IMR-90 (cell line): ENCODE measurements at regions not wholly inside any gene's neighbourhood (a gene's known extent, or its start where the extent isn't known, plus 50 kb on each side); places are given as distances from the start of the nearest gene placed in this dataset.

Experiments used
- ATAC-seq: fragments of 200-7000 bp; cut with Tn5 transposase; 2 replicates; pipeline ENCODE4 v1.9.1; 2020; ENCODE audit warnings: low read depth, mild to moderate bottlenecking, moderate library complexity
- BruUV-seq: library from RNA; stranded (reverse); fragments of 400-500 nt; replicated peaks from 2 replicates; lab custom pipeline; 2021; lab: Mats Ljungman, UMichigan
- CTCF ChIA-PET: fragments of 300-600 bp; formaldehyde crosslinking; extraction: SDS; loops from one replicate; lab custom pipeline; 2021; ENCODE audit warnings: antibody characterized with exemption; lab: Yijun Ruan, JAX
- POLR2A ChIA-PET: fragments of 300-600 bp; sonication (Branson Sonifier 250); formaldehyde crosslinking; loops from one replicate; lab custom pipeline; 2022; ENCODE audit warnings: antibody characterized with exemption; ENCODE audit not compliant: unreplicated experiment; lab: Charles Lee
- DNase-seq: peaks from one replicate; pipeline ENCODE4 v3.0.0; 2013
- H2AFZ ChIP-seq: replicated peaks from 2 replicates; pipeline ENCODE3; 2013; ENCODE audit warnings: low read length, mild to moderate bottlenecking; ENCODE audit not compliant: poor library complexity
- H2AK5ac ChIP-seq: 2 replicates; pipeline ENCODE4 v1.6.1; 2013; ENCODE audit warnings: low read depth, low read length, inconsistent platforms
- H2AK9ac ChIP-seq: replicated peaks from 2 replicates; pipeline ENCODE3; 2013; ENCODE audit warnings: mild to moderate bottlenecking, low read depth, low read length, moderate library complexity; ENCODE audit not compliant: poor library complexity
- H2BK120ac ChIP-seq: 2 replicates; pipeline ENCODE4 v1.6.1; 2013; ENCODE audit warnings: low read depth, low read length, inconsistent platforms
- H2BK15ac ChIP-seq: 3 replicates; pipeline ENCODE4 v1.6.1; 2013; ENCODE audit warnings: low read depth, low read length, inconsistent platforms
- H2BK20ac ChIP-seq: 2 replicates; pipeline ENCODE4 v1.6.1; 2013; ENCODE audit warnings: low read depth, mild to moderate bottlenecking, inconsistent platforms, low read length, moderate library complexity
- H2BK5ac ChIP-seq: 2 replicates; pipeline ENCODE4 v1.6.1; 2013; ENCODE audit warnings: mild to moderate bottlenecking, low read depth, low read length, inconsistent platforms; ENCODE audit not compliant: poor library complexity, severe bottlenecking
- H3K14ac ChIP-seq: replicated peaks from 2 replicates; pipeline ENCODE4 v1.6.1; 2013; ENCODE audit warnings: low read depth, low read length, inconsistent platforms
- H3K18ac ChIP-seq: 2 replicates; pipeline ENCODE4 v1.6.1; 2013; ENCODE audit warnings: low read depth, low read length, control low read depth
- H3K23ac ChIP-seq: 2 replicates; pipeline ENCODE4 v1.6.1; 2013; ENCODE audit warnings: low read depth, low read length, inconsistent platforms
- H3K27ac ChIP-seq: 2 replicates; pipeline ENCODE4 v1.5.1; 2013; ENCODE audit warnings: mild to moderate bottlenecking, control low read depth, low read length; ENCODE audit not compliant: insufficient read depth
- H3K27me3 ChIP-seq: 2 replicates; pipeline ENCODE4 v1.6.1; 2013; ENCODE audit warnings: low read length; ENCODE audit not compliant: control insufficient read depth, insufficient read depth
- H3K36me3 ChIP-seq: 2 replicates; pipeline ENCODE4 v1.6.1; 2013; ENCODE audit warnings: low read length, mixed read lengths; ENCODE audit not compliant: control insufficient read depth, insufficient read depth
- H3K4ac ChIP-seq: 2 replicates; pipeline ENCODE4 v1.6.1; 2013; ENCODE audit warnings: low read depth, low read length, inconsistent platforms
- H3K4me1 ChIP-seq: 2 replicates; pipeline ENCODE4 v1.6.1; 2013; ENCODE audit warnings: low read length, mixed read lengths; ENCODE audit not compliant: control insufficient read depth, insufficient read depth
- H3K4me2 ChIP-seq: 2 replicates; pipeline ENCODE4 v1.6.1; 2013; ENCODE audit warnings: low read depth, mild to moderate bottlenecking, control low read depth, low read length, moderate library complexity
- H3K4me3 ChIP-seq: 2 replicates; pipeline ENCODE4 v1.5.1; 2013; ENCODE audit warnings: low read depth, mild to moderate bottlenecking, control low read depth, low read length, moderate library complexity; ENCODE audit not compliant: insufficient read depth
- H3K56ac ChIP-seq: 2 replicates; pipeline ENCODE4 v1.6.1; 2013; ENCODE audit warnings: low read length, inconsistent platforms; ENCODE audit not compliant: insufficient read depth; ENCODE audit errors: extremely low read depth
- H3K79me1 ChIP-seq, 2 experiments: 2 replicates each; pipeline ENCODE4 v1.6.1; 2013; ENCODE audit warnings: low read length in 2 of 2, inconsistent platforms in 1 of 2, low read depth in 1 of 2
- H3K9ac ChIP-seq: 2 replicates; pipeline ENCODE4 v1.6.1; 2013; ENCODE audit warnings: low read depth, low read length, control low read depth
- H3K9me1 ChIP-seq: 2 replicates; pipeline ENCODE4 v1.6.1; 2013; ENCODE audit warnings: low read length, inconsistent platforms; ENCODE audit not compliant: insufficient read depth
- H3K9me3 ChIP-seq: 2 replicates; pipeline ENCODE4 v1.6.1; 2013; ENCODE audit warnings: low read length; ENCODE audit not compliant: control insufficient read depth, insufficient read depth
- H4K20me1 ChIP-seq: 2 replicates; pipeline ENCODE4 v1.6.1; 2013; ENCODE audit warnings: low read length, inconsistent platforms; ENCODE audit not compliant: insufficient read depth
- H4K5ac ChIP-seq: 2 replicates; pipeline ENCODE4 v1.6.1; 2013; ENCODE audit warnings: mild to moderate bottlenecking, low read depth, low read length, control low read depth
- H4K8ac ChIP-seq, 2 experiments: 2 replicates each; pipeline ENCODE4 v1.6.1; 2013; ENCODE audit warnings: low read depth in 2 of 2, low read length in 2 of 2, control low read depth in 1 of 2, inconsistent platforms in 1 of 2
- H4K91ac ChIP-seq: 2 replicates; pipeline ENCODE4 v1.6.1; 2013; ENCODE audit warnings: low read depth, low read length, inconsistent platforms; ENCODE audit not compliant: insufficient read depth
- BHLHE40 ChIP-seq: fragments of 150-350 bp; IDR thresholded peaks from 2 replicates; pipeline ENCODE4 v1.6.1; 2016; ENCODE audit warnings: mild to moderate bottlenecking, low read depth, low read length
- CEBPB ChIP-seq: IDR thresholded peaks from 2 replicates; pipeline ENCODE4 v1.6.1; 2012; ENCODE audit warnings: low read depth, low read length, improper control_type of control experiment
- CTCF ChIP-seq: conservative IDR thresholded peaks from 2 replicates; pipeline ENCODE4 v1.5.1; 2012; ENCODE audit warnings: mild to moderate bottlenecking, low read depth, low read length, improper control_type of control experiment
- MAFK ChIP-seq: IDR thresholded peaks from 2 replicates; pipeline ENCODE4 v1.6.1; 2012; ENCODE audit warnings: low read depth, low read length, improper control_type of control experiment
- MAZ ChIP-seq: IDR thresholded peaks from 2 replicates; pipeline ENCODE4 v1.6.1; 2012; ENCODE audit warnings: low read depth, mild to moderate bottlenecking, low read length, improper control_type of control experiment, moderate library complexity, borderline replicate concordance
- NFE2L2 ChIP-seq: fragments of 150-350 bp; IDR thresholded peaks from 2 replicates; pipeline ENCODE4 v1.6.1; 2016; ENCODE audit warnings: low read depth, mild to moderate bottlenecking, low read length
- POLR2A ChIP-seq: IDR thresholded peaks from 2 replicates; pipeline ENCODE4 v1.6.1; 2012; ENCODE audit warnings: mild to moderate bottlenecking, low read depth, low read length
- RAD21 ChIP-seq: IDR thresholded peaks from 2 replicates; pipeline ENCODE4 v1.6.1; 2012; ENCODE audit warnings: low read length, improper control_type of control experiment
- RCOR1 ChIP-seq: IDR thresholded peaks from 2 replicates; pipeline ENCODE4 v1.6.1; 2012; ENCODE audit warnings: mild to moderate bottlenecking, low read length, improper control_type of control experiment; ENCODE audit not compliant: insufficient replicate concordance
- RFX5 ChIP-seq: IDR thresholded peaks from 2 replicates; pipeline ENCODE4 v1.8.0; 2012; ENCODE audit warnings: low read depth, mild to moderate bottlenecking, low read length, moderate library complexity
- SMC3 ChIP-seq: fragments of 150-350 bp; IDR thresholded peaks from 2 replicates; pipeline ENCODE4 v1.6.1; 2016; ENCODE audit warnings: low read depth, mild to moderate bottlenecking, antibody characterized with exemption, low read length, moderate library complexity
- USF2 ChIP-seq: fragments of 150-350 bp; IDR thresholded peaks from 2 replicates; pipeline ENCODE4 v1.6.1; 2017; ENCODE audit warnings: mild to moderate bottlenecking, antibody characterized with exemption, low read length, low read depth
- WGBS, 2 experiments: methylation state at CpG; one replicate each; pipeline versions ENCODE4 v1.1.5 to v1.1.7; 2013; ENCODE audit warnings: missing lambda C conversion rate in 2 of 2; ENCODE audit not compliant: insufficient read length in 1 of 2; ENCODE audit errors: extremely low coverage in 2 of 2; 5-methylcytosine and 5-hydroxymethylcytosine counted together
- dilution Hi-C: fragments of 300-500 bp; cut with HindIII; formaldehyde crosslinking; loops from one replicate; pipeline ENCODE4 v1.14.3; 2018; ENCODE audit warnings: low sequenced_read_pairs; ENCODE audit not compliant: unreplicated experiment
- in situ Hi-C: fragments of 300-500 bp; cut with MboI; formaldehyde crosslinking; loops from 3 replicates; pipeline ENCODE4 v1.14.3; 2019; ENCODE audit warnings: low sequenced_read_pairs, inconsistent platforms, mixed read lengths
- intact Hi-C: fragments of 100-400 bp; cut with micrococcal nuclease; formaldehyde crosslinking; loops from 2 replicates; pipeline ENCODE4 v1.10.0; 2022
- TF ChIP-seq, protein P1 (sequence below): fragments of 150-350 bp; IDR thresholded peaks from 2 replicates; pipeline ENCODE4 v1.6.1; 2016; ENCODE audit warnings: low read depth, mild to moderate bottlenecking, low read length, moderate library complexity, borderline replicate concordance

- H4K5ac ChIP-seq, result no peak overlapping the region
- intact Hi-C loops (loop anchor here (10.0 kb wide), 1 partner anchor 56 kb away; no protein-coding TSS in a partner anchor), in situ Hi-C loops (no loop called here), dilution Hi-C loops (no loop called here)
- DNase-seq, result no peak
- H2AK9ac ChIP-seq, result no peak overlapping the region
- H3K9me1 ChIP-seq, result no peaks in the 10 kb centered on the region
- H3K18ac ChIP-seq, result no peak overlapping the region
- no peak overlapping the region for H3K9ac ChIP-seq
- H3K27me3 ChIP-seq, result peaks cover 3% of the 10 kb centered on the region
- H3K4ac ChIP-seq, result no peak overlapping the region
- no TSS peak for BruUV-seq
- H3K4me2 ChIP-seq, result no peak overlapping the region
- H3K4me3 ChIP-seq, result no peak overlapping the region
- ATAC-seq, result no peak
- H2BK5ac ChIP-seq, result no peak overlapping the region
- WGBS, 2 experiments, result 100% methylated on average over 2 of the region's 7 CpGs; no CpG with 5 or more reads in 1 of the 2 experiments
- H2AK5ac ChIP-seq, result no peak overlapping the region
- H3K36me3 ChIP-seq, result no peaks in the 10 kb centered on the region
- TF ChIP-seq CEBPB, result no peak
- TF ChIP-seq CTCF, result no peak
- TF ChIP-seq BHLHE40, result no peak
- no peak for TF ChIP-seq POLR2A
- TF ChIP-seq SMC3, result no peak
- no peak for TF ChIP-seq RAD21
- TF ChIP-seq RFX5, result no peak
- TF ChIP-seq MAFK, result no peak
- TF ChIP-seq, protein P1, sequence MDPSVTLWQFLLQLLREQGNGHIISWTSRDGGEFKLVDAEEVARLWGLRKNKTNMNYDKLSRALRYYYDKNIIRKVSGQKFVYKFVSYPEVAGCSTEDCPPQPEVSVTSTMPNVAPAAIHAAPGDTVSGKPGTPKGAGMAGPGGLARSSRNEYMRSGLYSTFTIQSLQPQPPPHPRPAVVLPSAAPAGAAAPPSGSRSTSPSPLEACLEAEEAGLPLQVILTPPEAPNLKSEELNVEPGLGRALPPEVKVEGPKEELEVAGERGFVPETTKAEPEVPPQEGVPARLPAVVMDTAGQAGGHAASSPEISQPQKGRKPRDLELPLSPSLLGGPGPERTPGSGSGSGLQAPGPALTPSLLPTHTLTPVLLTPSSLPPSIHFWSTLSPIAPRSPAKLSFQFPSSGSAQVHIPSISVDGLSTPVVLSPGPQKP, result no peak
- no peak for TF ChIP-seq NFE2L2
- no peak for TF ChIP-seq MAZ
- TF ChIP-seq RCOR1, result no peak
- no peak for TF ChIP-seq USF2
- no peaks in the 10 kb centered on the region; the same call in 1 of the 2 replicates for H3K4me1 ChIP-seq
- no peaks in the 10 kb centered on the region for H3K79me1 ChIP-seq
- H2BK120ac ChIP-seq, result no peak overlapping the region
- H2AFZ ChIP-seq, result no peak overlapping the region
- H4K91ac ChIP-seq, result no peak overlapping the region
- H3K23ac ChIP-seq, result no peak overlapping the region
- no peaks in the 10 kb centered on the region for H3K9me3 ChIP-seq
- ChIA-PET POLR2A (no interaction called here), CTCF (interaction anchor here (1.6 kb wide), 1 partner anchor 22 kb away, joined by 3 read pairs; no protein-coding TSS in a partner anchor)
- no peak overlapping the region for H2BK15ac ChIP-seq
- no peak overlapping the region for H3K14ac ChIP-seq
- H2BK20ac ChIP-seq, result no peak overlapping the region
- no peak overlapping the region for H3K27ac ChIP-seq
- no peak overlapping the region for H3K56ac ChIP-seq
- H4K8ac ChIP-seq, result no peak overlapping the region
- no peaks in the 10 kb centered on the region for H4K20me1 ChIP-seq
Measured at GRCh38 chr18:7480879-7481278, 86.2 kb upstream of the PTPRM start.
